ENCODE measurements at regions not wholly inside any gene's neighbourhood (a gene's known extent, or its start where the extent isn't known, plus 50 kb on each side); places are given as distances from the start of the nearest gene placed in this dataset.

DNA sequence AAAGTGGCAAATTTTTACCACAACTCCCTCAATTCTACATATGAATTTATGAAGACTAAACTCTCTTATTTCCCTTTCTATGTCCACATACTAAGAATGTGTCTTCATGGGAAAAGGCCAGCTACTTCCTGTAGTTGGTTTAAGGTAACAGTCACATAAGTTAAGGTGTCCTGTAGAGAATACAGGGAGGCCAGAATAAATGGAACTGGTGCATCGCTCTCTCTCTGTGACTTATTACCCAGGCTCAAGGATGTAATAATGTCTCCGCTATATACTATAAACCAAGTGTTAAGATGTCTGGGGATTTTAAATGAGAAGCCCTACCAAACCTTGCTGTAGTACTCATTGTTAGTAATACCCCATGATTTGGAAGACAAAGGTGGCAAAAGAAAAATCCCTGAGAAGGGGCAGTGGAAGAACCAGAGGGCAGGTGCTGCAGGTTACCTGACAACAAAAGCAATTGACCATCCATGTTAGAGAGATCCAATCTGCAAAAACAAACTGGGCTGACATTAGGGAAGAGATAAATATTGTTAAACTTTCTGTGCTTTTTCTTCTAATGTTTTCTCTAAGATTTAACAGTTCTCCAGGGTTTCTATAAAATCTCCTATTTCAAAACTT, 372.8 kb downstream of the TMX3 start:
- no peak for DNase-seq (ENCODE audit: low read depth in 2 of 2)

DNA sequence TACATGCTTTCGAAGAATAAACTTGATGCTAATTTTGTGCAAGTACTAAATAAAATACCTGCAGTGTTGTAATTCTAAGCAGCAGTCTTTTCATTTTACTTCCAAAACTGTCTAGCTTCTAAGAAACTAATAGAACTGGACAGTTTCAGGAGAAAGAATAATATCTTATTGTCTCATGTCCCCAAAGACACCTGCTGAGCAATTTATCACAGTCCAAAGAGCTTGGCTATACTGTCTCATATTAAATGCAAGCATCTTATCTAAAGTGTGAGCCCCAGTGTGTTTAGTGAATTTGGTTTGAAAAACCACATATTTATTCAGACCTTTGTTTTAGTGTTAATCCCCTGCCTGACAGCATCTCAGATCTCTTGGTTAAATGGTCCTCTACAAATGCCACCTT, 374.3 kb downstream of the TMX3 start:
- DNase-seq (ENCODE audit: low read depth in 2 of 2): no peak

DNA sequence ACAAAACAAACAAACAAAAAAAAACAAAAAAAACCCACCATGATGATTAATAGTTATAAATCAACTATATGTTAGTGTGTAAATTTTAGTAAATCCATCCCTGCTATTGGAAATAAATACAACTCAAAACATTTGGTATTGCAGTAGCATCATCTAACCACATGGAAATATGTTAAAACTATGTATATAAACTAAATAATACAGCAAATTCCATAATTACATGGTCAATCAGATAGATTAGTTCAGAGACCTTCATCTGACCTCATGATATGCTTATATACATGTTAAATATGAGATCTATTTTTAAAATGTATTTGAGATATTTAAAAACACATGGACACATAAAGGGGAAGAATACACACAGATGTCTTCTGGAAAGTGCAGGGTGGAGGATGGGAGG, 384.2 kb downstream of the TMX3 start:
- no peak for DNase-seq (ENCODE audit: low read depth in 2 of 2)

DNA sequence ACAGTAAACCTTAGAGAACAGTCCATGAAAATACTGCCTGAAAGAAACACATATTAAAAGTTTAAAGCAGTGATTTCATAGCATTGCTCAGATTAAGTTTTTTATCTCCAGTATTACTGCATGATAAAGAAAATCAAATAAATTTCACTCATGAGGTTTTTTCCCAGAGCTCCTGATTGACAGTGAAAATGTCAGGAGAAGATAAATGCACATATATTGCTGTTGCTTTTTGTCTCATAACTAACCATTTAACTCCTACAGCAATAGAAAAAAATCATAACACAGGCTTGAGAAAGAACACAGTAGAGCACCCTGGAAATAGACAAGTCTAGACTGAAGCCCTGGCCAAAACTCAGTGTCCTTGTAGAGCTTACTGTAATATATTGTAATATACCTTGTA, 391.0 kb downstream of the TMX3 start:
- no peak for DNase-seq (ENCODE audit: low read depth in 2 of 2)

DNA sequence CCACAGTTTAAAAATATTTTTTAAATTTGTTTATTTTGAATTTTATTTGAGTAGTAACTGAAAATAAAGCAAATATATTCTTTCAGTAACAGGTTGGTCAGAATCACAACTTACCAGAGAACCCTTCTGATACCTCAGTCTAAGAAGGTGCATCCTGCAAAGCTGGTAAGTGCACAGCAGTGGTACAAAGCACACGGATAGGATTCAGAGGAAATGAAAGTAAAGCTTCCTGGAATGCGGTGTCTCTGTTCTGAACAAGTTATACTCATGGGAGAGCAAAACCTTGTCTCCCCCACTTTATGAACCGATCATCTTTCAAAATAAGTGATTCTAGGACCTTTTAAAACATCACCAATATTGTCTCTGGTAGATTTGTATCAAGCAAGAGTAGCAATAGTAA, 398.3 kb downstream of the TMX3 start:
- no peak for DNase-seq (ENCODE audit: low read depth in 2 of 2)

DNA sequence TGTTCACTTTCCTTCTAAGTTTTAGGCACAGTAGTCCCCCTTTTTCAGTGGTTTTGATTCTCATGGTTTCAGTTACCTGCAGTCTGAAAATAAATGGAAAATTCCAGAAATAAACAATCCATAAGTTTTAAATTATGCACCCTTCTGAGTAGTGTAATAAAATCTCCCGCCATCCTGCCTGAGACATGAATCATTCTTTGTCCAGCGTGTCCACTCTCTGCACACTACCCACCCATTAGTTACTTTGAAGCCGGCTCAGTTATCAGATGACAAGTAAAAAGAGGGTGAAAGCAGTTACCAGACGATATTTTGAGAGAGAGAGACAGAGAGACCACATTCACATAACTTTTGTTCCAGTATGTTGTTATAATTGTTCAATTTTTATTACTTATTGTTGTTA, 400.5 kb downstream of the TMX3 start:
- DNase-seq (ENCODE audit: low read depth in 2 of 2): no peak

DNA sequence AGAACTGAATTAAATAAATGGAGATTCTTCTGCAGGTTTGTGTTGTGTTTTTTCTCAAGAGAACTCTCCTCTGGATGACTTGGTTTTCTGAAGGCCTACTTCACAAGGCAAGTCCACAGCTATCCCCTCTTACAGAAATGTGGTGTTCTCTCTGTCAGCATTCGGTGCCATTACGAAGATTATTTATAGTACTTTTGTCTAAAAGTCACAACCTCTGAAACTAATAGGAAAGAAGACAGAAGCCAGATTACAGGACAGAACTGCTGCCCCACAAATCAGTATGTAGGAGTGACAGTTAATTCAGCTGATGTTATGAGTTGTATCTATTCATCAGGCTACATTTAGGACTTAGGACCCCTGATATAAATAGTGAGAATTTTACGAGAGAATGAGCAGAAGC, 413.5 kb downstream of the TMX3 start:
- DNase-seq (ENCODE audit: low read depth in 2 of 2): no peak

DNA sequence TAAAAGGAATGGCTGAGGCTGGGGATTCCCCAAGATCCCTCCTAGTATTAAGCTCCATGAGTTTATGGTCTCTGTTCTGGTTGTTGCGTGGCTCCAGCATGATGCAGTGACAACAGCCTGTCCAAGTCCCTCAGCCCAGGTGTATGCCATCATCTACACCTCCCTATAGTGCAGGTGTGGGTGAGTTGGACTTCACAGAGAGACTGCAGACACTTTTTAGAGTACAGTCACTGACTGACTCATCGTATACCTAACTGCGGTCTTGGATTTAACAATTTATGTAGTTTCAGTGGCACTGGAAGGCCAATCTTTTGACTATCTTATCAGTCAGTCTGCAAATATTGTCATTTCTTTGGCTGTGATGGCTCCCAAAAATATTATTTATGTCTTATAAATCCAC, 415.0 kb downstream of the TMX3 start:
- no peak for DNase-seq (ENCODE audit: low read depth in 2 of 2)

DNA sequence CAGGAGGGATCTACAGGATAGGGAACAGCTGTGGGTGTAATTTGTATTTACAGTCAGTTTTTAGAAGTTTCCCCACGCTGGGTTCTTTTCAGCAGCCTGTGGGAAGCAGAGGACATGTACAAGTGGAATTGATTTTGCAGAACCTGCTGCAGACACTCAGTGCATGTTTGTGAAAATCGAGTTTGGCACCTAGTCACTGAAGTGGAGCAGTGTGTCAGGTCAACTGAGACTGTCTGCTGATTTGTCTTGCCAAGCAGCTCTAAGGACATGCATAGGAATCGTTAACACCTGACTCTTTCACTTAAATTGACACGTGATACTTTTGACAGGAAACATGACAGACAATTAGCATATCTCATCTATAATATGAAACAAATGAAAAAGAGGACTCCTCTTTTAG, 416.6 kb downstream of the TMX3 start:
- DNase-seq (ENCODE audit: low read depth in 2 of 2): no peak

DNA sequence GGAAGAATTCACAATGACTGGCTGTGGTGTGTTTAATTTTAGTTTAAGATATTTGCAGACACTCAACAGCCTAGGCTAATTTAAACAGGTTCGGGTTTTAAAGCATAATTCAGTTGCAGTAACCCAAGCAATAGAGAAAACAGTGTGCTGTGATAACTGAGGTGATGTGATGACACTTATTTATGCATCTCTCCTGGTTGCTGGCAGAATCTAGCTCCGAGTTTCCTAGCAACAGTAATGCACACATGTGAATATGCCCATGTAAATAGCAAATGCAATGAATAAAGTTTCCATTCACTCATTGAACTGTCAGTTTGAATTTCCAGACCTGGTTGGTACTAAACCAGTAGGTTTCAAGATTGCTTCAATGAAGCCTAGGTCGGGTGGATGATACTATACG, 426.5 kb downstream of the TMX3 start:
- DNase-seq (ENCODE audit: low read depth in 2 of 2): no peak

DNA sequence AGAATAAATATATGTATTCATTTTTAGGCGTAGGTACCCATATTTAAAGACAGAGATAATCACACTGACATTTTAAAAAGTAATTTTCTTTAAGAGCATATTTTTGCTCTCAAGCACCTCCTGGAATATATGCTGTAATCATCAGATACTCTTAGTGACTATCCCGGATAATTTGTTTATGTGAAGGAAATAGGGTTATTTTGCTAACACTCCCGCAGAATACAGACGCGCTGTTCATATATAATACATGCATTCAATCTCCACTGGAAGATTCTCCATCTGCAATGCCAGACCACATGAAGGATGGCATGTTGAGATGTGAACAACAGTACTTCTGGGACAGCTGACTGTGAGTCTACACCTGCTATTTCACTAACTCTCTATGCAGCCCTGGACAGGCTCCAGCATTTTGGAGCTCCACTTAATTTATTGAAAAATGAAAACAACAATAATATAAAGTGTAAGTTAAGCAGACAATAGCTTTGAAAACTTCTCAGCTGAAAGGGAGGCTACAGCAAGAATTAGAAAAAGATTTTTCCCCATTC, 430.6 kb downstream of the TMX3 start:
- no peak for DNase-seq (ENCODE audit: low read depth in 2 of 2)

DNA sequence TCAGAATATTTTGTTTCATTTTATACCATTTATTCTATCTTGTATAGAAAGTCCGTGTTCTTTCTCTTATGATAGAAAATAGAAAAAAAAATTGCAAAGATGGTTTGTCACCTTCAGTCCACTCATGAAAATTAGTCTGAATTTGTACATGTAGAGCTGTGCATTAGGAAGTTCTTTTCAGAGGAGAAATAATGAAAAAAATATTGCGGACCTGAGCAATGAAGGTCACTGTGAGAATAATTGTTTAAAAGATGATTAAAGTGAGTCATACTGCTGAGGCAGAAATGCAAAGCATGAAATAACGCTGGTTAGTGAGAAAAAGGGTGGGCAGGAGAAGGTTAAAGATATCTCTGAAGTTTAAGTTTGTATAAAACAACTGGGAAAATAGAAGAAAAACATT, 431.1 kb downstream of the TMX3 start:
- DNase-seq (ENCODE audit: low read depth in 2 of 2): no peak

DNA sequence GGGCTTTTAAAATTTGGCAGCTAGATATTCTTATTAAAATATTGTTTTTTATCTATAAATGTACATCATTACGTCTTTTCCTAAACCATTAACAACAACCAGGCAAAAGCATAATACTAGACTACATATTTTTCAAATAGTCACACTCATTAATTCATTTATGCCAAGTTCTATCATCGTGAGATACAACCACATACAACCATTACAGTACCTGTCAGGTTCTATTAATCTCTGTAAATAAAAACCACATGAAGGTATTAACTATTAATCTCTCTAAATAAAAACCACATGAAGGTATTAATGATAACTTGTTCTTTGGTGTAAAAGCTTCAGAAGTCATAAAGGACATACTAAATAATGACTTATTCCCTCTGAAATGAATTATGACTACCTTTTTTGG, 432.7 kb downstream of the TMX3 start:
- DNase-seq (ENCODE audit: low read depth in 2 of 2): no peak

DNA sequence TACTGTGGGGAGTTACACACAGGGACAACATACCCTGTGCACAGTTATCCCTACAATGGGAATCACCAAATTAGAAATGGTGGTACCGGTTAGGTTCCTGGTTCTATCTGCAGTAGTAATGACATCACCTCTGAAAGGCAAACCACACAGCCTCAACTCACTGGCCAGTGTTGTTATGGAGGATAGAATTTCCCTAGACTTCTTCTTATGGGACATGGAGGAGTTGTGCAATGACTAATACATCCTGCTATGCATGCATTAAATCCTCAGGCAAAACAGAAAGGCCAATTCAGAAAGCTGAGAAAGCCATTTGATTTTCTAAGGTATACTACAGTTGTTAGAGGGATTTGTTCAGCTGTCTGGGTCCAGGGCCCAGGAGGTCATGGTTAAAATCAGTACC, 439.3 kb downstream of the TMX3 start:
- DNase-seq (ENCODE audit: low read depth in 2 of 2): no peak

DNA sequence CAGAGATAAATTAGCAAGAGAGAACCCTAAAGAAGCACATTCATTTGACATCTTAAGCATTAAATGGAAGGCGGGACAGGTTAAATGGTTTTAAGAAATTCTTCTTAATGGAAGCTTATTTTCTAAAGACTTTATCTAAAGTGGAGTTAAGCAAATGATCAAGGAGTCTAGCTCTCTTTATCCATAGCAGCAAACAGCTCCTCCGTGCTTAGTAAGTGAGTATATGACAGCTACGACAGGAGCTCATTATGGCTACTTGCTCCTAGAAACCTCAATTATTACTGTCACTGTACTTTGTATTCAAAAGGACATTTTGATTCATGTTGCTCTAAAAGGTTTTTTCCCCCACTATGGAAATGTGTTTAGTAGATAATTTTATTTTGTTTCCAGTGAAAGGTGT, 444.9 kb downstream of the TMX3 start:
- no peak for DNase-seq (ENCODE audit: low read depth in 2 of 2)

DNA sequence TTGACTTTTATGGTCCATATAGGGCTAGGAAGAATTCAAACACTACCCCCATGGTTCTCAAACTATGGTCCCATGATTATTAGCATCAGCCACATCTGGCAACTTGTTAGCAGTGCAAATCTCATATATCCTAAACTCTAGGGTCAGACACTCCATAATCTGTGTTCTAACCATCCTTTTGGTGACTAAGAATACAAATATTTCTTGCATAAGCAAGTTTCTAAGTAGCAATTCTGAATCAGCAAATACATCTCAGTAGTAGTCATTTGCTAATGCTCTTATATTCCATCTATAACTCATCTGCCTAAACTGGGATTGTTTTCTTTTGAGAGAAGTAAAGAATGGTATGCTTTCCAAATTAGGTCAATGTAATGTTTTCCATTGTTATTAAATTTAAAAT, 447.3 kb downstream of the TMX3 start:
- DNase-seq (ENCODE audit: low read depth in 2 of 2): no peak

DNA sequence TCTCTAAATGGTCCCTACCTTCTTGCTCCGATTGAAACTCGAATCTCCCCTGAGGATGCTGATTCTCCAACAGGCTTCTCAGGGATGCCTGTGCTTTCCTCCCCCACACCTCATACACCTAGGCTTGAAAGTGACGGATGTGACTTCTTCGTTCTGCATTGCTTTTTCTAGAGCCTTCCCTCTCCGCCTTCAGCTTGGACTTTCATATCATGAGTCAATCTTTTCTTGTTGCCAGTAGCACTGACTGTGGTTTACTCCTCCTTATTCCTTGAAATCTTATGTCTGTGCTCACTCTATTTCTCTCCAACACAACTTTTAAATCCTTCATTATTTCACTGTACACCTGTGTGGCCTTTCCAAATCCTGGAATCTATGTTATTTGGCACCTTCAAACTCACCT, 451.4 kb downstream of the TMX3 start:
- DNase-seq (ENCODE audit: low read depth in 2 of 2): no peak

DNA sequence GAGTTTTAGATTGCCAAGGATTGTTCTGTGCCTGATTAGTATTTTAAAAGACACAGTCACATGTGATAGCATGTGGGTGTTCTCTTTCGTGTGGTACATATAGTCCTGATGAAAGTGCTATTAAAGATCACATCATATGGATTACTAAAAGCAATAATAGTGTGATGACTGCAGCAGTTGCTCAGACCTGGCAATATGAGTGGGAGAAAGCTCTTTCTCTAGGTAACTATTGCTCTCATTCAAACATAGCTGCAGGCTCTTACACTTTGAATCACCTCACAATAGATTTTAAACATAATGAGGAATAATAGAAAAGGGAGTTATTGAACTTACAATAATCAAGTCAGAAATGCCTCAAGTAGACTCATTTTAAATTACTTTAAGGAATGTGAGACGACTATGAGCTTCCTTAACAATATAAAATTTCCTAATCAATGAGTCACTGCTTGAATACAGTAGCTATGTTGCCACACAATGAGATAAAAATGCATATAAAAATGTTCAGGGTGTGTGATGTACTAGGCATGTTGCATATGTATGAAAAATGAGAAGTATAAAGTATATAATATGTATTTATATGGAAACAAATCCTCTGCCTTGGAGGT, 452.1 kb downstream of the TMX3 start:
- no peak for DNase-seq (ENCODE audit: low read depth in 2 of 2)

DNA sequence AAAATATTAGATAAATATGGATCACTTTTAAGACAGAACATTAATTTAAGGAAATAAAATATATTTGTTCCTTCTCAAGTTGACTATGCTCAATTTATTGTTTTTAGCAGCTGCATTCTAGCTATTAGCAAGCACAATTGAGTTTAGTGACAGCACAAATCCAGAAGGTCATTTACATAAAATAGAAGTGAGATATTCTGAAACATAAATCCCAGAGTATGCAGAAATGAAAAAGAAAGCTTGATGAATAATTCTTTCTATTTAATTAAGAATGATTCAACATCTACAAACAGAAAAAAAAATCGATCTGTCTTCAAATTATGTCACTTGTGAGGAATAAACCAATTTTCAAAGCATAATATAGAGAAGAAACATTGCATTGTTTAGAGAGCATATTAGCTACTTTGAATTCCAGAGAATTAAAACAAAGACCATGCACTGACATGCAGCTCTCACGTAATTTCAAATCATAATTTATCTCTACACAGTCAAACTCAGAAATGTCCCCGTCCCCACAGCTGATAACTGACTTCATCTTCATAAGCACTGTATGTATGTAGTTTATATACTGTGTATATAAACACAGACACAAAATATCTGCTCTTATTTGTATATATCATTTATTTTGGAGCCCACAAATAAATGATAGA, 458.4 kb downstream of the TMX3 start:
- DNase-seq (ENCODE audit: low read depth in 2 of 2): no peak

DNA sequence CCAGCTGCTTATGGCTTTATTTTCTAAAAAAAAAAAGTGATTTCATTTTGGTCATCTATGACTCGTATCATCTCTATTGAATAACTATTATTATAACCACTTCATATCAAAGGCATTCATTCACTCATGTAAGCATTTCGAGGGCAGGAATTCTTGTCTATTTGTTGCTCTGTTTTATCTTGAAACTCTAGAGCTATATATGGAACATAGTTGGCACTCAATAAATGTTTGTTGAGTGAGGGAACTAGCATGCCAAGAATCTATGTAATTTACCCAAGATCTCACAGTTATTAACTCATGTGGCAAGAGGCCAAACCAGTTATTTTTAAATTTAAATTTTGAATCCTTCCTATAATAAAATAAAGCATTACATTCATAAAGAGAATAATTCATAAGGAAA, 470.1 kb downstream of the TMX3 start:
- DNase-seq (ENCODE audit: low read depth in 2 of 2): no peak

DNA sequence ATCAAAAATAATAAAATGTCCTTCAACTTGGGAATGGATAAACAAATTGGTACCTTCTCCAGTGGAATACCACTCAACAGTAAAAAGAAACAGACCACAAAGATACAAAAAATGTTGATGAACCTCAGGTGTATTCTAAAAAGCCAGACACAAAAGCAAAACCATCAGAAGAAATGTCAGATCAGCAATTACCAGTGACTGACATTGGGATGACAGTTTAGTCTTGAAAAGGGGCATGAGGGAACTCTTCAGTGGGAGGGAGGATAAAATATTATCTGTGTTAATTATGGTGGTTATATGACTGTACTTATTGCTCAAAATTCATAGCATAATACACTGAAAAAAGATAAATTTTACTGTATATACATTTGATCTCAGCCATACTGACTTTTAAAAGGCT, 473.0 kb downstream of the TMX3 start:
- DNase-seq (ENCODE audit: low read depth in 2 of 2): no peak

DNA sequence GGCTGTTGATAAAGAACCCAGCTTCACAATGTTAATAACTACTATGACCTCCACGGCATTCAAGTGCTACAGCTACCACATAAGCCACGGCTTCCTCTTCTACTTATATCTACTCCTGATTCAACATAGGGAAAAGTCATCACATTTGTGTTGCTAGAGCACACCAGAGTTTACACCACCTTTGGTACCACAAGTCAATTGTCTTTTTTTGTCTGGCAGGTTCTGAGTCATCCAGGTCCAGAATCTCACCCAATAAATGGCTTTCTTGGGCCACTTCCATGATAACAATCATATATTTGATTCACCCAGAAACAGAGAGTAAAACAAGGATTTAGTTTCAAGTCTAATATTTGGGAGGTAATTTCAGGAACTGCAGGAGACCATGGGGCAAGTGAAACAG, 480.2 kb downstream of the TMX3 start:
- no peak for DNase-seq (ENCODE audit: low read depth in 2 of 2)

DNA sequence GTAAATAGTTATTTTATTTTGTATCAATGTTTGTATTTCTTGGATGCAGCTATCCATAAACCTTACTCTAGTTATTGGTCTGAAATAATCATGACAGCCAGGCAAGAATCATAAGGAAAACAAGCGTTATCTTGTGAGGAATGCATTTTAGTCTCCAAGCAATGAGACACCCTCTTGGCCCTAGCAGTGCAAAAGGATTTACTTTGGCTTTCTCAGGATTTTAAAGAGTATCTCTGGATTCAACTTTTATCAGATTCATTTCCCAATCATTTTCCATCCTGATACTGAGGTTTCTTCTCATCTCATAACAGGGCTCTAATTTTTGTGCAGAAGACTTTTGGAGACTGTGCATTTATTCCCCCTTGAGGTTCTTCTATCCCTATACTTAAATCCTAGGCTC, 480.8 kb downstream of the TMX3 start:
- no peak for DNase-seq (ENCODE audit: low read depth in 2 of 2)

DNA sequence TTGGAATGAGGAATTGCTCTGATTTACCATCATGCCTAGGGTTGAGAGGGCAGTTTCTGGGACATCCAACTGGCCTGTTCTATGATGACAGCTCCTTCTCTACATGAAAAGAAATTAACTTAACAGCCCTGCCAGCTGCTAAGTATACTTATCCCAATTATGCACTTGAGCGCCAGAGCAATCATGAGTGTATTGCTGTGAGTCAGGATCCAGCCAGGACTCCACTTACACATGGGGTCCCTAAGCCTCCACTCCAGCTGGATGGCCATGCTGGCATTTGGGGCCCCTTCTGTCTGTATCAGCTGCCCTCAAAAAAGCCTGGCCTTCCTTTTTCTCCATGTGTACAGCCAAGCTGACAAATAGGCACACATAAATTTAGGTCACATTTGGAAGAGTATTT, 481.9 kb downstream of the TMX3 start:
- DNase-seq (ENCODE audit: low read depth in 2 of 2): no peak
